ENCODE measurements at regions not wholly inside any gene's neighbourhood (a gene's known extent, or its start where the extent isn't known, plus 50 kb on each side); places are given as distances from the start of the nearest gene placed in this dataset.

- TF ChIP-seq CTCF (IDR thresholded peaks at IDR 0.05) (no peak), POLR2A (IDR thresholded peaks at IDR 0.05) (no peak)
Observed at GRCh38 chr2:207288628-207289027, 122.9 kb upstream of the KLF7 start.

Measured in thyroid gland (tissue), 4 donors.